ENCODE measurements at regions not wholly inside any gene's neighbourhood (a gene's known extent, or its start where the extent isn't known, plus 50 kb on each side); places are given as distances from the start of the nearest gene placed in this dataset.
A peak's percentile ranks its signal among the peaks of the same experiment; 100 is the strongest.

DNA sequence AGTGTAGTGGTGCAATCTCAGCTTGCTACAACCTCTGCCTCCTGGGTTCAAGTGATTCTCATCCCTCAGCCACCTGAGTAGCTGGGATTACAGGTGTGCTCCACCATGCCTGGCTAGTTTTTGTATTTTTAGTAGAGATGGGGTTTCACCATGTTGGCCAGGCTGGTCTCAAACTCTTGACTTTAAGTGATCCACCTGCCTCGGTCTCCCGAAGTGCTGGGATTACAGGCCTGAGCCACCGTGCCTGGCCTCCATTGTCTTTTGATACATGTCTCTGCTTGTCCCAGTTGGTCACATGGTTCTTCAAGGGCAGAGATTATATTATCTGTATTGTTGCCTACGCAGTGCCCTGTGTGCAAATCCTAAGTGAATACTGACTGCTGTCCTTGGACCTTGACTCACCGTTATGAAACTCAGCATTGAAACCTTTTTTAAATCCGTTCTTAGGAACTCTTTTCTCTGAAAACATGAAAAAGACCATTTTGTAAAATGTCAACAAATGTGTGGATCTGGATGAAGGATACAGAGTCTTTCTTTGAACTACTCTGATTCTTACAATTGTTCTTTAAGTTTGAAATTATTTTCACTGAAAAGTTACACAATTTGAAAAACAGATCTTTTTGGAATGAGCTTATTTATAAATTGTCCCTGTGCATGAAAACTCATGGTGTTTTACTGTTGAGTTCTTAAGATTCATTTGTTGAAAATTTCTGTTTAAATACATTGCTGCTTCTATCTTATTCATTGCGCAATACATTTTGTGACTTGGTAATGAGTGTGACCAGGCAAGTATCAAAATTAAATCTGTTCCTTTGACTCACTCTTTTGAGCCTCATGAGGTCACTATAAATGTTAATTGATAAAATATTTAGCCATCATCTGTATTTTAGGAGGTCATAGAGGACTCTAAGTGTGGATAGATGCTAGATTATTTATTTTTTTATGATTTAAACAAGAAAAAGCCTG, 293.5 kb downstream of the UTRN start:
- no peak for DNase-seq (ENCODE audit: low read depth)

DNA sequence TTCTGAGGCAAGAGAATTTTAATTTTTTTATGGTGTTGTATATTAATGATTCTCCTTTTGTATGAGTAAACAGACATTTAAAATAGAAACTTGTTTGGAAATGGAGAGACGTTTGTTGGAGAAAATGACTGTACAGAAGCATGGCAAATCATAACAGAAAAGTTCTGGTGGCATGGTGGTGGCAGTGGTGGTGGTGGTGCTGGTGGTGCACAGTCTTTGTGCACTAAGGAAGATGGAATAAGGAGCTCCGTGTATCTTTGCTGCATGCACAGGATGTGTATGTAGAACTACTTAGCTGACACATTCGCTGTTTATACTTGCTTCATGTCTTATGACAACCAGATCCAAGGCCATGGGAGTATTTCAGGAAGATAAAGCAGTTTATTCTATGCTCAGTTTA, 294.9 kb downstream of the UTRN start:
- no peak for DNase-seq (ENCODE audit: low read depth)

DNA sequence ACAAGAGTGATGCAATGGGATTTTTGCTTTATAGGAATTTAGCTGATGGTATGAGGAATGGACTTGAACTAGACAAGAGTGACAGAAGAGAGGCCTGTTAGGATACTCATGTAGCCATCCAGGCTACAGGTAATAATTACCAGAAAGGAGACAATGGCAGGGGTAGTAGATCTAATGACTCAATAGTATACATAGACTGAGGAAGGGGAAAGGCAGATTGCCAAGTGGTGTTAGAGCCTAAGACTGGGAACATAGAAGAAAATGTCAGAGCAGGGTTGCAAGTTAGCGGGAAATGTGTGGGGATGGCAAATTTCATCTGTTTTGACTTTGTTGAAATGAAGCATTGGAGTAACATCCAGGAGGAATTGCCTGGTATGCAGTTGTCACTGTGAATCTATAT, 295.6 kb downstream of the UTRN start:
- no peak for DNase-seq (ENCODE audit: low read depth)

GRCh38 chr6:144581812-144582537, 296.8 kb downstream of the UTRN start:
- DNase-seq (ENCODE audit: low read depth): no peak

GRCh38 chr6:144582939-144583613, 297.9 kb downstream of the UTRN start:
- no peak for DNase-seq (ENCODE audit: low read depth)

- no peak for DNase-seq (ENCODE audit: low read depth)
These were observed 298.4 kb downstream of the UTRN start for GRCh38 chr6:144583614-144583954.

GRCh38 chr6:144585217-144585814, 300.2 kb downstream of the UTRN start:
- peak; percentile 12 for DNase-seq (ENCODE audit: low read depth)

DNA sequence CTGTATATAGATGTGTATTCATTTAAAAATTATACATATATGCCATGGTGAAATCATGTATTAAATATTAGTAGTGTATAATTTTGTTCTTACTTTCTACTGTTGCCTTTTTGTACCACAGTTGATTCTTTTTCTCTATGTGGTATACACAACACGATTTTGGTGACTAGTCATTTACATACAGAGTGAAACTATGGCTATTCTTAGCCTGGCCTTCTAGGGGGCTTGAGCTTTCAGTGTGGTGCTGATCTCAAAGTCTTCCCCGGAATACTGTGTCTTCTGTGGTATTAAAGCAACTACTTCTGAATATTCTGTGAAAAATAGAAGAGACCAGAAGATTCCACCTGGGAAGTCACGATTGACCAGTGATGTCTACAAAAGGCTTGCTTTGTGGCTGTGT, 301.9 kb downstream of the UTRN start:
- no peak for DNase-seq (ENCODE audit: low read depth)

DNA sequence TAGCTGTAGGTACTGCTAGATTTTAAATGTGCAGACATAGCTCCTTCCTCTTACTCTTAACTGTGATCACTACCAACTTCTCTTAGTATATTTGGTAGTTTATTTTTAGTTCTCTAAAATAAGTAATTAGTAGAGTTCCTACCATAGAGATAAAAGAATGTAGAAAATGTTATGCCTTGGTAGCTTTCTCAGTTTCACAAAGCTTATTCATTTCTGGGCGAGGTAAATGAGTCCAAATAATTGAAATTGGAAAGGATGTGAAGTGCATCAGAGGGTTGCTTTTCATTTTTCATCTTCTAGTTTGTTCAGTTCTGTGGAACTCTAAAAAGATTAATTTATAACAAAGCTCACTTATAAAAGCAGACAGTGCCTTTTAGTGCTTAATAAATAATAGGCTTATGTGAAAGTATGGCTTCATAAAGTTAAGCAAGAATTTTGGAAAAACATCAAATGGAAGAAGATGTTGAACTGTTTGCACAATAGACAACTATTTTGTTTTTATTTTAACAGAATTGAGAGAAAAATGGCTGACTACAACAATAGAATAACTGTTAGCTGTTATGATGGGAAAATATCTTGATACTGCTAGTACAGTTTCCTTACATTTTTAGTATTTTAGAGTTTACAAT, 303.7 kb downstream of the UTRN start:
- DNase-seq (ENCODE audit: low read depth): no peak

DNA sequence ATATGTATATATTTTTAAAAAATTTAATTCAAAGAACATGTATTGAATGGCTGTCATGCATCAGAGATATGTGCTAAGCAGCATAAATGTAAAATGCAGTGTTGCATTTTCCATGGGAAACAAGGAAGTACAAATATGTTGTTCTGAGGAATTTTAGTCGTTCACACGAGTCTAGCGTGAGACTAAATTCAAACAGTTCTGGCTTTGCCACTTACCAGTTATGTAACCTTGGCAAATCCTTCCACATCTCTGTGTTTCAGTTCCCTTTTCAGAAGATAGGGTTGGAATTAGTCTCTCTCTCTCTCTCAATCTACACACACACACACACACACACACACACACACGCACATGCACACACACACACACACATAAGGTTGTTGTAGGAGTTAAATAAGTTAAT, 305.4 kb downstream of the UTRN start:
- DNase-seq (ENCODE audit: low read depth): no peak

DNA sequence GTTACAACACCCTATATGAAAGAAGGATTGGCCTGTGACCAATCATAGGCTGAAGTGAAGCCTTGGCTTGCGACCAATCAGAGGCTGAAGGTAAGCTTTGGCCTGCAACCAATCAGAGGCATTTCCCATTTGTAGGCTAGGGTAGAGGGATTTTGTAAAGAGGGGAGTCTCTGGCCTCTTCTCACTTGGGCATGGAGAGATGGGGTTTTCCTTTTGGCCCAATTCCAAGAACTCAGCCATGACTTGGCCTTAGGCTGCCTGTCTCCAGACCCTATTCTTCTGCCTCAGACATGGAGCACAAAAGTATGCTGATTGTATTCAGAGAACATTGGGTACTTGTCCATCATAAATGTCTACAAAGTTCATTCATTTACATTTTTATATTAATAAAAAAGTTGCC, 308.3 kb downstream of the UTRN start:
- no peak for DNase-seq (ENCODE audit: low read depth)

GRCh38 chr6:144594585-144594984, 309.4 kb downstream of the UTRN start:
- no peak for DNase-seq (ENCODE audit: low read depth)

GRCh38 chr6:144595266-144595665, 310.1 kb downstream of the UTRN start:
- DNase-seq (ENCODE audit: low read depth): no peak

DNA sequence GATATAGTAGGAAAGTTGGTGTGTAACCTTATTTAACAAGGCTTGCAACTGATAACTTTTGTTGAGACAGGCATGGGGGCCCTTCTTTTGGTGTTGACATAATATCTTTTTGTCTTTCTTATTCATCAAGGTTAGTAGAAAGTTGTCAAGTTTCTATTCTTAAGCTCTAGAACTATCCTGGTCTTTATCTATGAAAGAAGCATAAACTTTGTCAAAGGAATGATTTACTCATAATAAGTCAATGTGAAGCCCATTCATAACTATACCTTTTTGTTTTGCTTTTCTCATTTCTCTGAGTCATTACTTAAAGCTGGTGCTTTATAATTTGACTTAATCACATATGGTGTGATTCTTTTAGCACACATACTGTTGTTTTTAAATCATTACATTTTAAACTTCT, 312.4 kb downstream of the UTRN start:
- DNase-seq (ENCODE audit: low read depth): no peak

- no peak for DNase-seq (ENCODE audit: low read depth)
These were observed 314.5 kb downstream of the UTRN start for GRCh38 chr6:144599615-144600014.

- DNase-seq (ENCODE audit: low read depth): no peak
These were observed 316.1 kb downstream of the UTRN start for GRCh38 chr6:144601221-144601620.

- DNase-seq (ENCODE audit: low read depth): no peak
These were observed 317.5 kb downstream of the UTRN start for GRCh38 chr6:144602523-144603180.

GRCh38 chr6:144606083-144606482, 320.9 kb downstream of the UTRN start:
- no peak for DNase-seq (ENCODE audit: low read depth)

GRCh38 chr6:144607998-144608735, 323.0 kb downstream of the UTRN start:
- DNase-seq (ENCODE audit: low read depth): no peak

DNA sequence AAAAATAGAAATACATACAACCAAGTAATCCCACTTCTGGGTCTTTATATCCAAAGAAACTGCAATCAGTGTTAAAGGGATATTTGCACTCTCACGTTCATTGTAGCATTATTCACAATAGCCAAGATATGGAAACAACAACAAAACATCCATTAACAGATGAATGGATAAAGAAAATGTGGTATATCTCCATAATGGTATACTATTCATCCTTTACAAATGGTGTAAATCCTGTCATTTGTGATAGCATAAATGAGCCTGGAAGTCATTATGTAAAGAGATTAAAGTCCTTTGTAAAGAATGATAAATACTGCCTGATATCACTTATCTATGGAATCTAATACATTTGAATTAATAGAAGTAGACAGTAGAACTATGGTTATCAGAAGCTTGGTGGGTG, 327.7 kb downstream of the UTRN start:
- no peak for DNase-seq (ENCODE audit: low read depth)

DNA sequence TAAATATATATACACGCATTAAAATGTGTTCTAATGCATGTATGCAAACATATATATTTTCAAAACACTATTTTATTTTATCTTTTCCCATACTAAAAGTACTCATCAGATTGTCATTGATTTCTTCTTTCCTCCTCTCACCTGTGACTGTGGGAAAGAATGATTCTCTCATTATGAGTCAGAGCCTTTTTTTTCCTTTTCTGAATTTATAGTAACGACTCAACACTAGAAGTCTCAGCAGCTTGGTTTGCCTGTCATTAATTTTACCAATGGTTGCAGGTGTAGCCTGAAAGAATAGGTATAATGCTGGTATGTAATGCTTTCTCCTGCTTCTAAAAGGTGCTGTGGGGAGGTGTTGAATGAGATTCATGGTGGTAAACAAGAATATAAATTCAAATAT, 328.7 kb downstream of the UTRN start:
- DNase-seq (ENCODE audit: low read depth): no peak
